ENCODE measurements at regions not wholly inside any gene's neighbourhood (a gene's known extent, or its start where the extent isn't known, plus 50 kb on each side); places are given as distances from the start of the nearest gene placed in this dataset.

- DNase-seq, result no peak
- Histone ChIP-seq H3K27ac (no peak overlapping the region), H3K9me3 (peaks cover 0 to 5% (median 0%) of the 10 kb centered on the region in 4 donors), H3K4me3 (no peak overlapping the region), H3K36me3 (no peaks in the 10 kb centered on the region), H3K4me1 (no peaks in the 10 kb centered on the region), H3K27me3 (no peaks in the 10 kb centered on the region)
- no peak for TF ChIP-seq POLR2A (IDR thresholded peaks at IDR 0.05)
- TF ChIP-seq CTCF (IDR thresholded peaks at IDR 0.05), result no peak
Observed at GRCh38 chr4:103998756-103999155, 279.0 kb upstream of the TACR3 start.

- Histone ChIP-seq H3K9me3 (no peaks in the 10 kb centered on the region), H3K4me1 (no peaks in the 10 kb centered on the region), H3K27ac (no peak overlapping the region), H3K36me3 (no peaks in the 10 kb centered on the region), H3K4me3 (no peak overlapping the region), H3K27me3 (no peaks in the 10 kb centered on the region)
- no peak for TF ChIP-seq CTCF (IDR thresholded peaks at IDR 0.05)
- no peak for TF ChIP-seq POLR2A (IDR thresholded peaks at IDR 0.05)
- no peak for DNase-seq
Observed at GRCh38 chr4:103996637-103997036, 276.9 kb upstream of the TACR3 start.

GRCh38 chr4:103996064-103996463, 276.3 kb upstream of the TACR3 start:
- H3K27me3 ChIP-seq, result no peaks in the 10 kb centered on the region
- H3K9me3 ChIP-seq, result no peaks in the 10 kb centered on the region
- TF ChIP-seq CTCF (IDR thresholded peaks at IDR 0.05), result peak in 1 of 6 experiments; percentile 17
- no peak for TF ChIP-seq POLR2A (IDR thresholded peaks at IDR 0.05)
- no peaks in the 10 kb centered on the region for H3K36me3 ChIP-seq
- no peak overlapping the region for H3K4me3 ChIP-seq
- no peak for DNase-seq
- no peaks in the 10 kb centered on the region for H3K4me1 ChIP-seq
- H3K27ac ChIP-seq, result no peak overlapping the region

GRCh38 chr4:103994059-103994458, 274.3 kb upstream of the TACR3 start:
- Histone ChIP-seq H3K4me1 (no peaks in the 10 kb centered on the region), H3K27ac (no peak overlapping the region), H3K4me3 (no peak overlapping the region), H3K9me3 (no peaks in the 10 kb centered on the region), H3K36me3 (no peaks in the 10 kb centered on the region), H3K27me3 (no peaks in the 10 kb centered on the region)
- no peak for DNase-seq
- TF ChIP-seq POLR2A (IDR thresholded peaks at IDR 0.05) (no peak), CTCF (IDR thresholded peaks at IDR 0.05) (no peak)

- Histone ChIP-seq H3K4me3 (no peak overlapping the region), H3K4me1 (no peaks in the 10 kb centered on the region), H3K9me3 (no peaks in the 10 kb centered on the region), H3K27me3 (no peaks in the 10 kb centered on the region), H3K36me3 (no peaks in the 10 kb centered on the region), H3K27ac (no peak overlapping the region)
- no peak for DNase-seq
- TF ChIP-seq POLR2A (IDR thresholded peaks at IDR 0.05) (no peak), CTCF (IDR thresholded peaks at IDR 0.05) (no peak)
Observed at GRCh38 chr4:103982454-103982853, 262.7 kb upstream of the TACR3 start.

Data from Peyer's patch (tissue), 4 donors.